ENCODE measurements at regions not wholly inside any gene's neighbourhood (a gene's known extent, or its start where the extent isn't known, plus 50 kb on each side); places are given as distances from the start of the nearest gene placed in this dataset.

GRCh38 chr1:36609241-36610027 lies 126.7 kb upstream of the CSF3R start:
- no peak for DNase-seq
- no peaks in the 10 kb centered on the region for H3K9me3 ChIP-seq
- intact Hi-C loops (cut with DNase I) = loop anchor here in 1 of 10 donors (5.0 kb wide), 1 partner anchor 233 kb away; no protein-coding TSS in a partner anchor
- H3K4me3 ChIP-seq = no peak overlapping the region
- H3K4me1 ChIP-seq = no peaks in the 10 kb centered on the region
- WGBS, 4 donors = 36 to 46% (median 42%) methylated on average over 6 of the region's 6 CpGs
- TF ChIP-seq CTCF (IDR thresholded peaks at IDR 0.05) (peak in 11 of 12 donors; percentile 7 to 52 (median 39)), POLR2A (IDR thresholded peaks at IDR 0.05) (no peak)
- no peak for ATAC-seq
- no peaks in the 10 kb centered on the region for H3K36me3 ChIP-seq
- H3K27ac ChIP-seq = no peak overlapping the region
- H3K27me3 ChIP-seq = peaks cover 0 to 32% (median 0%) of the 10 kb centered on the region in 9 donors

- no peak overlapping the region for H3K4me3 ChIP-seq
- H3K27ac ChIP-seq = no peak overlapping the region
- 39 to 71% (median 47%) methylated on average over 1 of the region's 1 CpG for WGBS, 4 donors
- ATAC-seq (no peak), DNase-seq (no peak)
- TF ChIP-seq POLR2A (IDR thresholded peaks at IDR 0.05) (no peak), CTCF (IDR thresholded peaks at IDR 0.05) (no peak)
- H3K36me3 ChIP-seq = no peaks in the 10 kb centered on the region
- H3K4me1 ChIP-seq = no peaks in the 10 kb centered on the region
- intact Hi-C loops (cut with DNase I) = loop anchor here in 1 of 10 donors (5.0 kb wide), 1 partner anchor 234 kb away; no protein-coding TSS in a partner anchor
- H3K9me3 ChIP-seq = no peaks in the 10 kb centered on the region
- H3K27me3 ChIP-seq = peaks cover 0 to 30% (median 0%) of the 10 kb centered on the region in 9 donors
Measured at GRCh38 chr1:36608272-36608671, 125.6 kb upstream of the CSF3R start.

- intact Hi-C loops (cut with DNase I) = loop anchor here in 1 of 10 donors (5.0 kb wide), 1 partner anchor 235 kb away; no protein-coding TSS in a partner anchor
- Histone ChIP-seq H3K36me3 (no peaks in the 10 kb centered on the region), H3K4me3 (no peak overlapping the region), H3K9me3 (no peaks in the 10 kb centered on the region), H3K27ac (no peak overlapping the region), H3K4me1 (no peaks in the 10 kb centered on the region), H3K27me3 (peaks cover 0 to 30% (median 0%) of the 10 kb centered on the region in 9 donors)
- DNase-seq (no peak), ATAC-seq (no peak)
- TF ChIP-seq CTCF (IDR thresholded peaks at IDR 0.05) (no peak), POLR2A (IDR thresholded peaks at IDR 0.05) (no peak)
Measured at GRCh38 chr1:36607263-36607651, 124.5 kb upstream of the CSF3R start.

- H3K9me3 ChIP-seq = no peaks in the 10 kb centered on the region
- no peak for DNase-seq
- no peak for ATAC-seq
- WGBS, 4 donors = 67 to 71% (median 68%) methylated on average over 10 to 12 of the region's 12 CpGs
- no peak for TF ChIP-seq CTCF (IDR thresholded peaks at IDR 0.05)
- TF ChIP-seq POLR2A (IDR thresholded peaks at IDR 0.05) = no peak
- H3K27ac ChIP-seq = no peak overlapping the region
- H3K4me1 ChIP-seq = no peaks in the 10 kb centered on the region
- H3K27me3 ChIP-seq = peaks cover 0 to 30% (median under 1%) of the 10 kb centered on the region in 9 donors
- no peak overlapping the region for H3K4me3 ChIP-seq
- intact Hi-C loops (cut with DNase I) = loop anchor here in 1 of 10 donors (5.0 kb wide), 1 partner anchor 236 kb away; no protein-coding TSS in a partner anchor
- no peaks in the 10 kb centered on the region for H3K36me3 ChIP-seq
Measured at GRCh38 chr1:36606641-36607262, 124.0 kb upstream of the CSF3R start.

All from heart left ventricle (tissue), 16 donors.